Common myeloid progenitor, CD34-positive (primary cell): ENCODE measurements at regions not wholly inside any gene's neighbourhood (a gene's known extent, or its start where the extent isn't known, plus 50 kb on each side); places are given as distances from the start of the nearest gene placed in this dataset.
"Not testable (repeated sequence)": the region's sequence is repeated elsewhere in the genome, so short reads cannot be mapped to it uniquely, and the experiment has no call there.

ENCODE experiments used
- CTCF ChIA-PET: fragments of 350-600 bp; sonication (Branson Sonifier 250); formaldehyde crosslinking; loops from one replicate; lab custom pipeline; 2021; ENCODE audit warnings: antibody characterized with exemption; lab: Charles Lee
- POLR2A ChIA-PET: fragments of 350-600 bp; sonication (Branson Sonifier 250); formaldehyde crosslinking; loops from one replicate; lab custom pipeline; 2021; ENCODE audit warnings: antibody characterized with exemption; lab: Charles Lee
- DNase-seq, 3 donors: peaks; one replicate each; pipeline versions ENCODE4 v3.0.0 to v3.0.0-alpha.2; 2013
- H3K27ac ChIP-seq, 2 experiments: 1 replicate in 1 of 2; 2 replicates in 1 of 2; pipeline ENCODE4 v1.7.0; 2013; ENCODE audit warnings: inconsistent platforms in 2 of 2, low read length in 2 of 2, mild to moderate bottlenecking in 2 of 2, low read depth in 1 of 2, moderate library complexity in 1 of 2; ENCODE audit not compliant: severe bottlenecking in 2 of 2, insufficient read depth in 1 of 2, poor library complexity in 1 of 2
- H3K27me3 ChIP-seq, 5 experiments: replicated peaks in 2 of 5; 1 replicate in 3 of 5; 2 replicates in 2 of 5; pipeline versions ENCODE4 v1.6.1 to v1.7.0; 2013; ENCODE audit warnings: low read length in 4 of 5, mild to moderate bottlenecking in 2 of 5, moderate library complexity in 2 of 5, inconsistent platforms in 1 of 5; ENCODE audit not compliant: insufficient read depth in 5 of 5, control insufficient read depth in 4 of 5
- H3K36me3 ChIP-seq, 4 experiments: 1 replicate in 2 of 4; 2 replicates in 2 of 4; pipeline versions ENCODE4 v1.6.1 to v1.7.0; 2013; ENCODE audit warnings: low read length in 3 of 4, control low read depth in 1 of 4, mild to moderate bottlenecking in 1 of 4; ENCODE audit not compliant: control insufficient read depth in 4 of 4, insufficient read depth in 4 of 4
- H3K4me1 ChIP-seq, 4 experiments: 1 replicate in 3 of 4; 2 replicates in 1 of 4; pipeline versions ENCODE4 v1.6.1 to v1.7.1; 2013; ENCODE audit warnings: low read length in 3 of 4, mild to moderate bottlenecking in 3 of 4, control low read depth in 1 of 4, inconsistent platforms in 1 of 4, moderate library complexity in 1 of 4; ENCODE audit not compliant: control insufficient read depth in 4 of 4, insufficient read depth in 4 of 4; ENCODE audit errors: control extremely low read depth in 1 of 4
- H3K4me3 ChIP-seq, 7 experiments: 1 replicate in 4 of 7; 2 replicates in 3 of 7; pipeline versions ENCODE4 v1.5.1 to v1.7.0; 2013; ENCODE audit warnings: mild to moderate bottlenecking in 7 of 7, low read length in 6 of 7, moderate library complexity in 6 of 7, inconsistent platforms in 2 of 7, low read depth in 2 of 7, control low read depth in 1 of 7; ENCODE audit not compliant: insufficient read depth in 4 of 7, control insufficient read depth in 1 of 7; ENCODE audit errors: extremely low read depth in 1 of 7
- H3K9me3 ChIP-seq, 5 experiments: 1 replicate in 4 of 5; 2 replicates in 1 of 5; pipeline versions ENCODE4 v1.6.1 to v1.7.1; 2013; ENCODE audit warnings: low read length in 4 of 5, mild to moderate bottlenecking in 2 of 5, inconsistent platforms in 1 of 5, low read depth in 1 of 5, moderate library complexity in 1 of 5; ENCODE audit not compliant: control insufficient read depth in 4 of 5, insufficient read depth in 2 of 5; ENCODE audit errors: control extremely low read depth in 1 of 5
- WGBS: methylation state at CpG from one replicate; pipeline ENCODE4 v1.1.5; 2013; ENCODE audit not compliant: insufficient coverage; 5-methylcytosine and 5-hydroxymethylcytosine counted together

- H3K36me3 ChIP-seq, POLR2A ChIA-PET, CTCF ChIA-PET, H3K27me3 ChIP-seq, H3K27ac ChIP-seq, H3K4me1 ChIP-seq, H3K4me3 ChIP-seq, H3K9me3 ChIP-seq: not testable (repeated sequence)
- peak in 2 of 3 donors; percentile 32 for DNase-seq
- WGBS, result no CpG with 5 or more reads among the region's 3 CpGs
These were observed 355.0 kb upstream of the MAGEB16 start for GRCh38 chrX:35443091-35443582.

DNA sequence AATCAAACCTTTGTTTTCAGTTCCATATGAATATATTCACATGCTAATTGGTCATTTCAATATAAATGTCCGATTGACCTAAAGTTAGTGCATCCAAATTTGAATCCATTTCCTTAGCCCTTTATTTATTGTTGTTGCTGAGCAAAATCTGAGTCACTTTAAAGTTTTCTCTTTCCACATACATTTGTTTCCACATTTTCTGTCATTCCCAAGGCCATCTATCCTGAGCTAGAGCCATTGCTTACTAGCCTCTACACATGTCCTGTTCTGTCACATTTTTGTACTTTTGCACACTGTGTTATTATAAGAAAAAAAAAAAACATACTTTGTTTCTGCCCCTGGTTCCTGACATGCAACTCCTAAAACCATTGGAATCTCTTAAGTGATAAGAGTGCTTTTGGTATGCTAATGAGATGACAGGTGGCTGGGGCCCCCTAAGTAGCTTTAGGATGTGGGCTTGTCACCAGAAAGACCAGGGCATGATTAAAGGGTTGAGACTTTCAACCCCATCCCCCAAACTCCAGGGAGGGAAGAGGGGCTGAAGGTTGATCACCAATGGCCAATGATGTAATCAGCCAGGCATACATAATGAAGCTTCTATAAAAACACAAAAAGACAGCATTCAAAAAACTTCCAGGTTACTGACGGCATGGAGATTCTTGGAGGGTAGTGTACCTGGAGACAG lies 353.3 kb upstream of the MAGEB16 start:
- no peak overlapping the region for H3K27ac ChIP-seq
- ChIA-PET CTCF (no interaction called here), POLR2A (no interaction called here)
- H3K4me1 ChIP-seq, result no peaks in the 10 kb centered on the region
- H3K27me3 ChIP-seq, result peaks cover 0 to 3% (median 0%) of the 10 kb centered on the region in 5 experiments
- no peaks in the 10 kb centered on the region for H3K36me3 ChIP-seq
- no peak for DNase-seq
- H3K9me3 ChIP-seq, result no peaks in the 10 kb centered on the region
- no CpG with 5 or more reads among the region's 2 CpGs for WGBS
- H3K4me3 ChIP-seq, result no peak overlapping the region

DNA sequence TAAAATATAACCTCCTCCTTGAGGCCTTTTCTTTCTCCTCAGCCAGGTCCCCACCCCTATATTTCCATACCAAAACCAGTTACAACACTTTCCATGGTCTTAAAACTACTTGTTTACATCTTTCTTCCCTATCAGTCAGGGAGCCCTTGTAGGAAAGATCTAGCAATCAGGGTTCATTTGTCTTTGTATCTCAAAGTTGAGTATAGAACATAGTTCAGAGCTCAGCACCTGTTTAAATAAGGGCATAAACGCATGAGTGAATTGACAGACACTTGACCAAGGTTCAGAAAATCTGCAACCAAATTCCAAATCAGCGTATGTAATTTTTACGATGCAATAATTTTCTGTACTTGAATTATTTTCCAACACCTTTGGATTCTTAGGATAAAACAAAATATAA lies 352.2 kb upstream of the MAGEB16 start:
- no peak overlapping the region for H3K4me3 ChIP-seq
- H3K9me3 ChIP-seq, result no peaks in the 10 kb centered on the region
- H3K27me3 ChIP-seq, result peaks cover 0 to 3% (median 0%) of the 10 kb centered on the region in 5 experiments
- 60% methylated on average over 1 of the region's 3 CpGs for WGBS
- H3K4me1 ChIP-seq, result no peaks in the 10 kb centered on the region
- no peak overlapping the region for H3K27ac ChIP-seq
- DNase-seq, result no peak
- no peaks in the 10 kb centered on the region for H3K36me3 ChIP-seq
- ChIA-PET POLR2A (no interaction called here), CTCF (no interaction called here)

GRCh38 chrX:35456891-35457290 lies 341.3 kb upstream of the MAGEB16 start:
- POLR2A ChIA-PET, result no interaction called here
- H3K36me3 ChIP-seq, result no peaks in the 10 kb centered on the region
- H3K4me1 ChIP-seq, result no peaks in the 10 kb centered on the region
- no peak for DNase-seq
- H3K27ac ChIP-seq, result no peak overlapping the region
- H3K27me3 ChIP-seq, result peaks cover 0 to 6% (median 2%) of the 10 kb centered on the region in 5 experiments
- WGBS, result 80% methylated on average over 1 of the region's 1 CpG
- peaks cover 0 to 2% (median 0%) of the 10 kb centered on the region in 5 experiments for H3K9me3 ChIP-seq
- CTCF ChIA-PET, result no interaction called here
- H3K4me3 ChIP-seq, result no peak overlapping the region

- peaks cover 0 to 7% (median 0%) of the 10 kb centered on the region in 5 experiments for H3K9me3 ChIP-seq
- CTCF ChIA-PET, result no interaction called here
- H3K4me1 ChIP-seq, result no peaks in the 10 kb centered on the region
- H3K36me3 ChIP-seq, result no peaks in the 10 kb centered on the region
- no peak for DNase-seq
- POLR2A ChIA-PET, result no interaction called here
- H3K27me3 ChIP-seq, result peaks cover 0 to 6% (median 2%) of the 10 kb centered on the region in 5 experiments
- H3K4me3 ChIP-seq, result no peak overlapping the region
- H3K27ac ChIP-seq, result no peak overlapping the region
These were observed 340.0 kb upstream of the MAGEB16 start for GRCh38 chrX:35458142-35458541.

- Histone ChIP-seq H3K4me1 (no peaks in the 10 kb centered on the region), H3K36me3 (no peaks in the 10 kb centered on the region), H3K4me3 (no peak overlapping the region), H3K27me3 (peaks cover 0 to 6% (median 2%) of the 10 kb centered on the region in 5 experiments), H3K27ac (no peak overlapping the region), H3K9me3 (peaks cover 0 to 7% (median 0%) of the 10 kb centered on the region in 5 experiments)
- CTCF ChIA-PET, result no interaction called here
- WGBS, result no CpG with 5 or more reads among the region's 1 CpG
- DNase-seq, result no peak
- POLR2A ChIA-PET, result no interaction called here
These were observed 337.0 kb upstream of the MAGEB16 start for GRCh38 chrX:35461164-35461563.

DNA sequence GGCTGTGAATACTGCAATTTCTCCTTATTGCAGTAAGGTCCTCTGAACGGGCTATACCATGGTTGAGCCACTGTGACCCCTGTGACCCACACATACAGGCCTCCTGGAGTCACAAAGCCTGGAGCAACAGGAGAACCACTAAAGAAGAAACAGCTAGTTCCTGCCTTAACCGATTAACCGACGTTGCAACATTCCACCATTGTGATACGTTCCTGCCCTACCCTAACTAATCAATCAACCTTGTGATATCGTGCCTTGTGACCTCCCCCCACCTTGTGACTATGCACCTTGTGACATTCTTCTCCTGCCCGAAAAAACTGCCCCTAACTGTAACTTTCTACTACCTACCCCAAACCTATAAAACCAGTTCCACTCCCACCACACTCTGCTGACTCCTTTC lies 301.5 kb upstream of the MAGEB16 start:
- H3K9me3 ChIP-seq, CTCF ChIA-PET, H3K4me1 ChIP-seq, POLR2A ChIA-PET, H3K4me3 ChIP-seq, H3K27ac ChIP-seq, H3K36me3 ChIP-seq, DNase-seq: not testable (repeated sequence)
- H3K27me3 ChIP-seq, result peaks cover 0 to 48% (median 8%) of the 10 kb centered on the region in 5 experiments
- WGBS, result 67% methylated on average over 7 of the region's 7 CpGs
